HG02943 (cell line): ENCODE measurements at regions not wholly inside any gene's neighbourhood (a gene's known extent, or its start where the extent isn't known, plus 50 kb on each side); places are given as distances from the start of the nearest gene placed in this dataset.

ENCODE experiments used
- ATAC-seq: cut with Tn5 transposase; IDR thresholded peaks from one replicate; pipeline ENCODE4 v1.9.1; 2021; ENCODE audit warnings: mild to moderate bottlenecking, low read depth, moderate library complexity; ENCODE audit not compliant: unreplicated experiment

GRCh38 chr2:7572450-7572849 is 655.2 kb downstream of the RNF144A start:
- no peak for ATAC-seq

GRCh38 chr2:7573166-7573825 is 656.1 kb downstream of the RNF144A start:
- ATAC-seq = no peak

- ATAC-seq = no peak
Measured at GRCh38 chr2:7574385-7574784, 657.2 kb downstream of the RNF144A start.

GRCh38 chr2:7577769-7578168 is 660.6 kb downstream of the RNF144A start:
- ATAC-seq = no peak

GRCh38 chr2:7584017-7584416 is 666.8 kb downstream of the RNF144A start:
- no peak for ATAC-seq

GRCh38 chr2:7586898-7587297 is 669.7 kb downstream of the RNF144A start:
- ATAC-seq = no peak

GRCh38 chr2:7588295-7588694 is 671.1 kb downstream of the RNF144A start:
- ATAC-seq = no peak

GRCh38 chr2:7592618-7593140 is 675.5 kb downstream of the RNF144A start:
- ATAC-seq = no peak

- no peak for ATAC-seq
Measured at GRCh38 chr2:7593360-7593759, 676.1 kb downstream of the RNF144A start.

GRCh38 chr2:7594211-7594610 is 677.0 kb downstream of the RNF144A start:
- ATAC-seq = no peak

GRCh38 chr2:7595206-7595605 is 678.0 kb downstream of the RNF144A start:
- ATAC-seq = no peak

- no peak for ATAC-seq
Measured at GRCh38 chr2:7598402-7598801, 681.2 kb downstream of the RNF144A start.

GRCh38 chr2:7599462-7600258 is 682.4 kb downstream of the RNF144A start:
- no peak for ATAC-seq

- no peak for ATAC-seq
Measured at GRCh38 chr2:7601990-7602389, 684.8 kb downstream of the RNF144A start.

- no peak for ATAC-seq
Measured at GRCh38 chr2:7604456-7604855, 687.2 kb downstream of the RNF144A start.

GRCh38 chr2:7607441-7608173 is 690.4 kb downstream of the RNF144A start:
- ATAC-seq = no peak

GRCh38 chr2:7609556-7609955 is 692.3 kb downstream of the RNF144A start:
- ATAC-seq = no peak

GRCh38 chr2:7609974-7610373 is 692.8 kb downstream of the RNF144A start:
- no peak for ATAC-seq

GRCh38 chr2:7611750-7612149 is 694.5 kb downstream of the RNF144A start:
- ATAC-seq = no peak

- no peak for ATAC-seq
Measured at GRCh38 chr2:7612969-7613368, 695.8 kb downstream of the RNF144A start.

- no peak for ATAC-seq
Measured at GRCh38 chr2:7613831-7614230, 696.6 kb downstream of the RNF144A start.
